MM.1S (cell line): ENCODE measurements at regions not wholly inside any gene's neighbourhood (a gene's known extent, or its start where the extent isn't known, plus 50 kb on each side); places are given as distances from the start of the nearest gene placed in this dataset.
"Not testable (repeated sequence)": the region's sequence is repeated elsewhere in the genome, so short reads cannot be mapped to it uniquely, and the experiment has no call there.

ENCODE experiments used
- DNase-seq: peaks from one replicate; pipeline ENCODE4 v3.0.0-alpha.2; 2015
- H2AFZ ChIP-seq: fragments of 300-600 bp; sonication (generic); 2 replicates; pipeline ENCODE4 v1.6.0; 2016; ENCODE audit warnings: antibody characterized with exemption, low read length
- H3F3A ChIP-seq: fragments of 300-600 bp; sonication (generic); 2 replicates; pipeline ENCODE4 v1.6.1; 2016; ENCODE audit warnings: mild to moderate bottlenecking, antibody characterized with exemption, low read length, moderate library complexity, mixed read lengths; ENCODE audit not compliant: insufficient read depth
- H3K27ac ChIP-seq: fragments of 300-600 bp; sonication (generic); 2 replicates; pipeline ENCODE4 v1.5.1; 2016; ENCODE audit warnings: mild to moderate bottlenecking, low read length
- H3K27me3 ChIP-seq: fragments of 300-600 bp; sonication (generic); replicated peaks from 2 replicates; pipeline ENCODE4 v1.6.0; 2016; ENCODE audit warnings: low read length; ENCODE audit not compliant: insufficient read depth
- H3K36me3 ChIP-seq: fragments of 300-600 bp; sonication (generic); replicated peaks from 2 replicates; pipeline ENCODE4 v1.6.1; 2016; ENCODE audit warnings: mild to moderate bottlenecking, low read length, mixed read lengths; ENCODE audit not compliant: insufficient read depth
- H3K4me1 ChIP-seq: fragments of 300-600 bp; sonication (generic); 2 replicates; pipeline ENCODE4 v1.6.1; 2016; ENCODE audit warnings: low read length, mixed read lengths
- H3K4me2 ChIP-seq: fragments of 300-600 bp; sonication (generic); 2 replicates; pipeline ENCODE4 v1.6.0; 2016; ENCODE audit warnings: low read depth, low read length
- H3K4me3 ChIP-seq: fragments of 300-600 bp; sonication (generic); 2 replicates; pipeline ENCODE4 v1.5.1; 2016; ENCODE audit warnings: low read length, mixed read lengths
- H3K79me2 ChIP-seq: fragments of 300-600 bp; sonication (generic); 2 replicates; pipeline ENCODE4 v1.6.1; 2016; ENCODE audit warnings: mixed run types, low read length, mixed read lengths
- H3K9ac ChIP-seq: fragments of 300-600 bp; sonication (generic); 2 replicates; pipeline ENCODE4 v1.6.1; 2016; ENCODE audit warnings: low read length, mixed read lengths
- H3K9me2 ChIP-seq: fragments of 300-600 bp; sonication (generic); replicated peaks from 2 replicates; pipeline ENCODE4 v1.6.1; 2016; ENCODE audit warnings: mild to moderate bottlenecking, low read length, mixed read lengths; ENCODE audit not compliant: insufficient read depth
- H3K9me3 ChIP-seq: fragments of 300-600 bp; sonication (generic); replicated peaks from 2 replicates; pipeline ENCODE4 v1.6.1; 2016; ENCODE audit warnings: mild to moderate bottlenecking, low read length, mixed read lengths; ENCODE audit not compliant: insufficient read depth
- H4K20me1 ChIP-seq: fragments of 300-600 bp; sonication (generic); 2 replicates; pipeline ENCODE4 v1.6.1; 2016; ENCODE audit warnings: mild to moderate bottlenecking, low read length, moderate library complexity, mixed read lengths; ENCODE audit not compliant: insufficient read depth
- CTCF ChIP-seq: fragments of 300-600 bp; sonication (generic); IDR thresholded peaks from 2 replicates; pipeline ENCODE4 v1.5.1; 2016; ENCODE audit warnings: antibody characterized with exemption, low read length, mixed read lengths
- EZH2 ChIP-seq: fragments of 300-600 bp; sonication (generic); optimal IDR thresholded peaks from 2 replicates; pipeline ENCODE3; 2017; ENCODE audit warnings: low read depth, mild to moderate bottlenecking, antibody characterized with exemption, low read length, mixed read lengths
- EZH2phosphoT487 ChIP-seq: fragments of 300-600 bp; sonication (generic); IDR thresholded peaks from 2 replicates; pipeline ENCODE4 v1.6.1; 2018; ENCODE audit warnings: antibody characterized with exemption, low read length

GRCh38 chr3:33942483-33943150 lies 144.2 kb downstream of the PDCD6IP start:
- Histone ChIP-seq H3K36me3 (no peaks in the 10 kb centered on the region), H2AFZ (no peak overlapping the region), H3K79me2 (no peaks in the 10 kb centered on the region), H3K4me3 (no peak overlapping the region), H4K20me1 (no peaks in the 10 kb centered on the region), H3K27me3 (no peaks in the 10 kb centered on the region), H3K4me1 (peaks cover 8% of the 10 kb centered on the region), H3K9me3 (no peaks in the 10 kb centered on the region), H3K27ac (no peak overlapping the region), H3K9ac (no peak overlapping the region), H3F3A (no peaks in the 10 kb centered on the region), H3K4me2 (no peak overlapping the region), H3K9me2 (no peaks in the 10 kb centered on the region)
- no peak for DNase-seq
- TF ChIP-seq CTCF (no peak), EZH2 (no peak), EZH2phosphoT487 (no peak)

GRCh38 chr3:33943277-33943676 lies 144.8 kb downstream of the PDCD6IP start:
- no peak for DNase-seq
- Histone ChIP-seq H3K79me2 (no peaks in the 10 kb centered on the region), H3F3A (no peaks in the 10 kb centered on the region), H3K27ac (no peak overlapping the region), H3K4me3 (no peak overlapping the region), H3K27me3 (no peaks in the 10 kb centered on the region), H3K9ac (no peak overlapping the region), H3K4me1 (peaks cover 8% of the 10 kb centered on the region), H4K20me1 (no peaks in the 10 kb centered on the region), H3K36me3 (no peaks in the 10 kb centered on the region), H3K4me2 (no peak overlapping the region), H3K9me2 (no peaks in the 10 kb centered on the region), H2AFZ (no peak overlapping the region), H3K9me3 (no peaks in the 10 kb centered on the region)
- TF ChIP-seq EZH2phosphoT487 (no peak), CTCF (no peak), EZH2 (no peak)

- H3K9me2 ChIP-seq, H3K4me2 ChIP-seq, H3K79me2 ChIP-seq, H3K4me3 ChIP-seq, H2AFZ ChIP-seq, H4K20me1 ChIP-seq, H3K4me1 ChIP-seq, H3K27ac ChIP-seq, H3K36me3 ChIP-seq, H3K9ac ChIP-seq, H3K9me3 ChIP-seq, H3F3A ChIP-seq, H3K27me3 ChIP-seq, DNase-seq: not testable (repeated sequence)
Measured at GRCh38 chr3:33946612-33947011, 148.2 kb downstream of the PDCD6IP start.

GRCh38 chr3:33947272-33948195 lies 149.1 kb downstream of the PDCD6IP start:
- TF ChIP-seq EZH2 (no peak), CTCF (no peak), EZH2phosphoT487 (no peak)
- no peaks in the 10 kb centered on the region for H3K79me2 ChIP-seq
- H3K4me2 ChIP-seq: no peak overlapping the region
- H3K36me3 ChIP-seq: no peaks in the 10 kb centered on the region
- no peaks in the 10 kb centered on the region for H3K27me3 ChIP-seq
- H3K9me2 ChIP-seq: no peaks in the 10 kb centered on the region
- no peak overlapping the region for H2AFZ ChIP-seq
- H3K4me3 ChIP-seq: no peak overlapping the region
- H3K27ac ChIP-seq: no peak overlapping the region
- no peaks in the 10 kb centered on the region for H3K4me1 ChIP-seq
- H3F3A ChIP-seq: no peaks in the 10 kb centered on the region
- H3K9ac ChIP-seq: no peak overlapping the region
- no peaks in the 10 kb centered on the region for H4K20me1 ChIP-seq
- no peaks in the 10 kb centered on the region for H3K9me3 ChIP-seq
- no peak for DNase-seq
